Urothelium cell line (cell line): ENCODE measurements at regions not wholly inside any gene's neighbourhood (a gene's known extent, or its start where the extent isn't known, plus 50 kb on each side); places are given as distances from the start of the nearest gene placed in this dataset.

Source experiments
- DNase-seq: peaks from one replicate; pipeline ENCODE4 v3.0.0; 2011; ENCODE audit warnings: low spot score, mixed read lengths
- FAIRE-seq: peaks from 2 replicates; lab custom pipeline; 2011; peaks lifted over from hg19 to GRCh38; lab: Jason Lieb, UNC

- DNase-seq (no peak), FAIRE-seq (no peak)
Observed at GRCh38 chr5:168055141-168055683, 236.2 kb upstream of the WWC1 start.

GRCh38 chr5:168055961-168056360, 235.5 kb upstream of the WWC1 start:
- DNase-seq (no peak), FAIRE-seq (no peak)

GRCh38 chr5:168056499-168057182, 234.8 kb upstream of the WWC1 start:
- DNase-seq (no peak), FAIRE-seq (no peak)

GRCh38 chr5:168057905-168058304, 233.5 kb upstream of the WWC1 start:
- FAIRE-seq (no peak), DNase-seq (no peak)

- DNase-seq (no peak), FAIRE-seq (no peak)
Observed at GRCh38 chr5:168059131-168059530, 232.3 kb upstream of the WWC1 start.

- no peak for DNase-seq
- FAIRE-seq = no peak
Observed at GRCh38 chr5:168062239-168062638, 229.2 kb upstream of the WWC1 start.

- DNase-seq (no peak), FAIRE-seq (no peak)
Observed at GRCh38 chr5:168064457-168064856, 227.0 kb upstream of the WWC1 start.

GRCh38 chr5:168064933-168065622, 226.4 kb upstream of the WWC1 start:
- DNase-seq = no peak
- FAIRE-seq = no peak

GRCh38 chr5:168066536-168067208, 224.8 kb upstream of the WWC1 start:
- FAIRE-seq = no peak
- DNase-seq = no peak

GRCh38 chr5:168070761-168071160, 220.7 kb upstream of the WWC1 start:
- no peak for DNase-seq
- FAIRE-seq = no peak

GRCh38 chr5:168072665-168073064, 218.8 kb upstream of the WWC1 start:
- no peak for DNase-seq
- FAIRE-seq = no peak

GRCh38 chr5:168073311-168073710, 218.1 kb upstream of the WWC1 start:
- no peak for FAIRE-seq

GRCh38 chr5:168073991-168074800, 217.2 kb upstream of the WWC1 start:
- DNase-seq = no peak
- no peak for FAIRE-seq

More at GRCh38 chr5:168073311-168073710, 218.1 kb upstream of the WWC1 start:
- no peak for DNase-seq

- DNase-seq (no peak), FAIRE-seq (no peak)
Observed at GRCh38 chr5:168075387-168075786, 216.1 kb upstream of the WWC1 start.

GRCh38 chr5:168076561-168076991, 214.9 kb upstream of the WWC1 start:
- no peak for DNase-seq
- no peak for FAIRE-seq

GRCh38 chr5:168085261-168086031, 206.0 kb upstream of the WWC1 start:
- peak; percentile 47 for DNase-seq
- FAIRE-seq = no peak

- FAIRE-seq (no peak), DNase-seq (peak; percentile 89)
Observed at GRCh38 chr5:168086104-168086610, 205.3 kb upstream of the WWC1 start.

- DNase-seq = no peak
- FAIRE-seq = no peak
Observed at GRCh38 chr5:168086746-168087145, 204.7 kb upstream of the WWC1 start.

GRCh38 chr5:168088410-168089173, 202.9 kb upstream of the WWC1 start:
- no peak for DNase-seq
- no peak for FAIRE-seq
